ENCODE measurements at regions not wholly inside any gene's neighbourhood (a gene's known extent, or its start where the extent isn't known, plus 50 kb on each side); places are given as distances from the start of the nearest gene placed in this dataset.

- DNase-seq (ENCODE audit: low read depth in 2 of 3, low spot score in 1 of 3), result no peak
Measured at GRCh38 chr17:72068643-72069042, 52.2 kb upstream of the SOX9 start.

DNA sequence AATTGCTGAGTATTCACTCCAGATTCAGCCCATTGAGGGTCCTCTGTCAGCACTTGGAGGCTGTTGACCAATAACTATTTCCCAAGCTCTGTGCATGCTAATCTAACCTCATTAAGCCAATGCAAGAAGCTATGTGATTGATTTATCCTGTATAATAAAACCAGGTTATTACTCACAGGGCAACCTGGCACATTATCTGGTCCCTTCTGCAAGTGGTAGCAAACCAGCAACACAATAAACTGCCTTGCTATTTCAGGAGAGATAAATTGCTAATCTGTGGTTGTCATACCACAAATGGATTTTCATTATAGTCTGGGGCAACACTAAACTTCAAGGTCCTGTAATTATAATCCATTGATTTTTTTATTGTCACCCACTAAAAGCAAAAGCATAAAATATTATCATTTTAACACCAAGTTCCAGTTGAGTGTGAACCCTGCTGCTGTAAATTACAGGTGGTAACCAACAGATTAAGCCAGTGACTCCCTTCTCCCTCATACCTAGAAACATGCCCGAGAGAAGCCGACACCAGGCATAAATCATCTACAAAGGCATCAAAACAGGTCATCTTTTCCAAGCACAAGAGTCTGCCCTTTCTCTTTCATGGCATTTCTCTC is 51.1 kb upstream of the SOX9 start:
- DNase-seq (ENCODE audit: low read depth in 2 of 3, low spot score in 1 of 3), result no peak
